SK-N-SH treated with all-trans-retinoic acid at 6 μM for 48 hours (cell line): ENCODE measurements at regions not wholly inside any gene's neighbourhood (a gene's known extent, or its start where the extent isn't known, plus 50 kb on each side); places are given as distances from the start of the nearest gene placed in this dataset.
"Not testable (repeated sequence)": the region's sequence is repeated elsewhere in the genome, so short reads cannot be mapped to it uniquely, and the experiment has no call there.

Experiments used
- ATAC-seq: fragments of 200-7000 bp; cut with Tn5 transposase; 3 replicates; pipeline ENCODE4 v1.9.1; 2020; ENCODE audit warnings: mild to moderate bottlenecking, moderate library complexity
- ARNTL ChIP-seq: fragments of 450-650 bp; formaldehyde crosslinking; IDR thresholded peaks from 2 replicates; pipeline ENCODE4 v1.5.0; 2020; ENCODE audit warnings: low read depth, mild to moderate bottlenecking, moderate library complexity, borderline replicate concordance
- BACH2 ChIP-seq: fragments of 250-450 bp; sonication (Bioruptor Pico); IDR thresholded peaks from 2 replicates; pipeline ENCODE4 v1.9.0; 2021; ENCODE audit warnings: mild to moderate bottlenecking, borderline replicate concordance
- CSDC2 ChIP-seq: fragments of 250-450 bp; sonication (Bioruptor Pico); IDR thresholded peaks from 2 replicates; pipeline ENCODE4 v1.5.0; 2020; ENCODE audit warnings: mild to moderate bottlenecking, moderate library complexity
- CSRNP3 ChIP-seq: fragments of 250-450 bp; sonication (Bioruptor Pico); IDR thresholded peaks from 2 replicates; pipeline ENCODE4 v1.5.1; 2021; ENCODE audit warnings: mild to moderate bottlenecking, moderate library complexity
- ESRRG ChIP-seq: fragments of 250-450 bp; sonication (Bioruptor Pico); IDR thresholded peaks from 2 replicates; pipeline ENCODE4 v1.6.1; 2021; ENCODE audit warnings: mild to moderate bottlenecking
- GLIS3 ChIP-seq: fragments of 250-450 bp; sonication (Bioruptor Pico); IDR thresholded peaks from 2 replicates; pipeline ENCODE4 v1.5.0; 2020; ENCODE audit warnings: mild to moderate bottlenecking, moderate library complexity
- ISL1 ChIP-seq: fragments of 250-450 bp; sonication (Bioruptor Pico); IDR thresholded peaks from 2 replicates; pipeline ENCODE4 v2.1.2; 2022; ENCODE audit warnings: mild to moderate bottlenecking, moderate library complexity
- OSR1 ChIP-seq: fragments of 250-450 bp; sonication (Bioruptor Pico); IDR thresholded peaks from 2 replicates; pipeline ENCODE4 v1.8.0; 2022; ENCODE audit warnings: moderate library complexity, mild to moderate bottlenecking, inconsistent platforms
- PATZ1 ChIP-seq: fragments of 250-450 bp; sonication (Bioruptor Pico); IDR thresholded peaks from 2 replicates; pipeline ENCODE4 v1.8.0; 2020; ENCODE audit warnings: mild to moderate bottlenecking, moderate library complexity, borderline replicate concordance
- POU6F1 ChIP-seq: fragments of 250-450 bp; sonication (Bioruptor Pico); IDR thresholded peaks from 2 replicates; pipeline ENCODE4 v1.8.0; 2021; ENCODE audit warnings: low read depth, mild to moderate bottlenecking, moderate library complexity, borderline replicate concordance
- PPARA ChIP-seq: fragments of 250-450 bp; sonication (Bioruptor Pico); IDR thresholded peaks from 2 replicates; pipeline ENCODE4 v1.5.0; 2020; ENCODE audit warnings: mild to moderate bottlenecking, borderline replicate concordance
- RARB ChIP-seq: fragments of 250-450 bp; sonication (Bioruptor Pico); IDR thresholded peaks from 2 replicates; pipeline ENCODE4 v1.8.0; 2021; ENCODE audit warnings: mild to moderate bottlenecking, moderate library complexity
- SNAI2 ChIP-seq: fragments of 250-450 bp; sonication (Bioruptor Pico); IDR thresholded peaks from 2 replicates; pipeline ENCODE4 v1.5.0; 2020; ENCODE audit warnings: mild to moderate bottlenecking, moderate library complexity
- TCF4 ChIP-seq: fragments of 250-450 bp; sonication (Bioruptor Pico); IDR thresholded peaks from 2 replicates; pipeline ENCODE4 v1.8.0; 2021; ENCODE audit warnings: mild to moderate bottlenecking, moderate library complexity, borderline replicate concordance
- TOX ChIP-seq: fragments of 250-450 bp; sonication (Bioruptor Pico); IDR thresholded peaks from 2 replicates; pipeline ENCODE4 v1.8.0; 2021; ENCODE audit warnings: mild to moderate bottlenecking, moderate library complexity, borderline replicate concordance
- TSHZ2 ChIP-seq: fragments of 250-450 bp; sonication (Bioruptor Pico); IDR thresholded peaks from 2 replicates; pipeline ENCODE4 v1.5.0; 2020; ENCODE audit warnings: mild to moderate bottlenecking, moderate library complexity
- ZC3H10 ChIP-seq: fragments of 250-450 bp; sonication (Bioruptor Pico); IDR thresholded peaks from 2 replicates; pipeline ENCODE4 v1.5.1; 2021; ENCODE audit warnings: mild to moderate bottlenecking, moderate library complexity
- ZFP3 ChIP-seq: fragments of 250-450 bp; sonication (Bioruptor Pico); IDR thresholded peaks from 2 replicates; pipeline ENCODE4 v1.5.0; 2020; ENCODE audit warnings: mild to moderate bottlenecking, moderate library complexity
- ZNF565 ChIP-seq: fragments of 450-650 bp; formaldehyde crosslinking; conservative IDR thresholded peaks from 2 replicates; pipeline ENCODE4 v1.5.0; 2020; ENCODE audit warnings: low read depth, mild to moderate bottlenecking, moderate library complexity
- ZNF8 ChIP-seq: fragments of 450-650 bp; formaldehyde crosslinking; IDR thresholded peaks from 2 replicates; pipeline ENCODE4 v1.5.0; 2020; ENCODE audit warnings: mild to moderate bottlenecking, moderate library complexity
- TF ChIP-seq, protein P1 (sequence below): fragments of 250-450 bp; sonication (Bioruptor Pico); IDR thresholded peaks from 2 replicates; pipeline ENCODE4 v1.5.1; 2020; ENCODE audit warnings: low read depth, mild to moderate bottlenecking, moderate library complexity

- TF ChIP-seq ESRRG (CRISPR knock-in tag), result no peak
- TF ChIP-seq, protein P1, sequence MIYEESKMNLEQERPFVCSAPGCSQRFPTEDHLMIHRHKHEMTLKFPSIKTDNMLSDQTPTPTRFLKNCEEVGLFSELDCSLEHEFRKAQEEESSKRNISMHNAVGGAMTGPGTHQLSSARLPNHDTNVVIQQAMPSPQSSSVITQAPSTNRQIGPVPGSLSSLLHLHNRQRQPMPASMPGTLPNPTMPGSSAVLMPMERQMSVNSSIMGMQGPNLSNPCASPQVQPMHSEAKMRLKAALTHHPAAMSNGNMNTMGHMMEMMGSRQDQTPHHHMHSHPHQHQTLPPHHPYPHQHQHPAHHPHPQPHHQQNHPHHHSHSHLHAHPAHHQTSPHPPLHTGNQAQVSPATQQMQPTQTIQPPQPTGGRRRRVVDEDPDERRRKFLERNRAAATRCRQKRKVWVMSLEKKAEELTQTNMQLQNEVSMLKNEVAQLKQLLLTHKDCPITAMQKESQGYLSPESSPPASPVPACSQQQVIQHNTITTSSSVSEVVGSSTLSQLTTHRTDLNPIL, result no peak
- no peak for TF ChIP-seq ISL1
- no peak for TF ChIP-seq CSDC2
- no peak for TF ChIP-seq ZC3H10 (CRISPR knock-in tag)
- TF ChIP-seq TCF4 (CRISPR knock-in tag), result no peak
- no peak for TF ChIP-seq RARB (CRISPR knock-in tag)
- no peak for TF ChIP-seq POU6F1 (CRISPR knock-in tag)
- TF ChIP-seq GLIS3 (CRISPR knock-in tag), result no peak
- no peak for TF ChIP-seq PATZ1 (CRISPR knock-in tag)
- TF ChIP-seq ZNF8 (CRISPR knock-in tag), result no peak
- TF ChIP-seq ARNTL (CRISPR knock-in tag), result no peak
- no peak for TF ChIP-seq ZNF565 (CRISPR knock-in tag)
- TF ChIP-seq ZFP3 (CRISPR knock-in tag), result no peak
- TF ChIP-seq TOX (CRISPR knock-in tag), result no peak
- no peak for TF ChIP-seq TSHZ2 (CRISPR knock-in tag)
- TF ChIP-seq SNAI2 (CRISPR knock-in tag), result no peak
- no peak for TF ChIP-seq BACH2 (CRISPR knock-in tag)
- TF ChIP-seq OSR1, result no peak
- ATAC-seq, result no peak
Measured at GRCh38 chr1:116194568-116194967, 83.4 kb downstream of the MAB21L3 start.

GRCh38 chr1:116195077-116195868 is 84.1 kb downstream of the MAB21L3 start:
- ATAC-seq, result no peak
- TF ChIP-seq ISL1 (no peak), POU6F1 (CRISPR knock-in tag) (no peak), OSR1 (no peak), ESRRG (CRISPR knock-in tag) (no peak), BACH2 (CRISPR knock-in tag) (no peak), ZFP3 (CRISPR knock-in tag) (no peak), GLIS3 (CRISPR knock-in tag) (no peak), TOX (CRISPR knock-in tag) (no peak), ZNF8 (CRISPR knock-in tag) (no peak), TCF4 (CRISPR knock-in tag) (no peak), PPARA (CRISPR knock-in tag) (no peak), CSRNP3 (CRISPR knock-in tag) (no peak), ZNF565 (CRISPR knock-in tag) (no peak), ZC3H10 (CRISPR knock-in tag) (no peak), TSHZ2 (CRISPR knock-in tag) (no peak)
- TF ChIP-seq, protein P1, result no peak
- TF ChIP-seq, all 23 proteins: peak for 0

GRCh38 chr1:116200343-116200742 is 89.1 kb downstream of the MAB21L3 start:
- not testable (repeated sequence) for ATAC-seq
